Sigmoid colon (tissue), 6 donors: ENCODE measurements at regions not wholly inside any gene's neighbourhood (a gene's known extent, or its start where the extent isn't known, plus 50 kb on each side); places are given as distances from the start of the nearest gene placed in this dataset.

Experiments used
- DNase-seq: peaks from one replicate; pipeline ENCODE4 v3.0.0-alpha.2; 2019
- H3K27ac ChIP-seq, 4 donors: fragments of 200-600 bp; sonication (generic); one replicate each; pipeline ENCODE4 v1.5.1; 2016 to 2019; ENCODE audit warnings: mild to moderate bottlenecking in 1 of 4
- H3K27me3 ChIP-seq, 3 donors: fragments of 200-600 bp; sonication (generic); one replicate each; pipeline ENCODE4 v1.5.1; 2019; ENCODE audit warnings: mild to moderate bottlenecking in 1 of 3
- H3K36me3 ChIP-seq, 4 donors: fragments of 200-600 bp; sonication (generic); one replicate each; pipeline ENCODE4 v1.5.1; 2016 to 2019
- H3K4me1 ChIP-seq, 4 donors: fragments of 200-600 bp; sonication (generic); one replicate each; pipeline ENCODE4 v1.5.1; 2017 to 2019
- H3K4me3 ChIP-seq, 4 donors: fragments of 200-600 bp; sonication (generic); one replicate each; pipeline ENCODE4 v1.5.1; 2017 to 2019; ENCODE audit warnings: mild to moderate bottlenecking in 2 of 4, moderate library complexity in 1 of 4
- H3K9me3 ChIP-seq, 4 donors: fragments of 200-600 bp in 3 of 4; sonication (generic) in 3 of 4; one replicate each; pipeline versions ENCODE4 v1.5.1 to v1.6.1; 2013 to 2019
- EP300 ChIP-seq, 4 donors: sonication (generic); formaldehyde crosslinking; IDR thresholded peaks; one replicate each; pipeline ENCODE4 v1.6.1; 2017; ENCODE audit warnings: antibody characterized with exemption in 4 of 4
- POLR2A ChIP-seq, 2 donors: fragments of 450-650 bp; IDR thresholded peaks; one replicate each; pipeline ENCODE4 v1.6.1; 2016; ENCODE audit warnings: antibody characterized with exemption in 2 of 2, mild to moderate bottlenecking in 2 of 2, moderate library complexity in 2 of 2
- POLR2AphosphoS5 ChIP-seq, 4 donors: sonication (generic); formaldehyde crosslinking; IDR thresholded peaks; one replicate each; pipeline ENCODE4 v1.6.1; 2017; ENCODE audit warnings: antibody characterized with exemption in 4 of 4
- WGBS, 2 donors: extraction: QIAGEN DNeasy Blood & Tissue Kit; methylation state at CpG; one replicate each; pipeline ENCODE4 v1.1.7; 2013; 5-methylcytosine and 5-hydroxymethylcytosine counted together
- intact Hi-C: fragments of 100-400 bp; cut with DNase I; formaldehyde crosslinking; loops from one replicate; pipeline ENCODE4 v1.15.1; 2023
- TF ChIP-seq, protein P1 (sequence below), 4 experiments: fragments of 450-650 bp in 3 of 4; fragments of 200-600 bp in 1 of 4; IDR thresholded peaks; one replicate each; pipeline ENCODE4 v1.5.1; 2016 to 2019; ENCODE audit warnings: antibody characterized with exemption in 4 of 4, mild to moderate bottlenecking in 3 of 4, moderate library complexity in 2 of 4
- donor health status: healthy with polysubstance abuse.
- donor health status: healthy.

DNA sequence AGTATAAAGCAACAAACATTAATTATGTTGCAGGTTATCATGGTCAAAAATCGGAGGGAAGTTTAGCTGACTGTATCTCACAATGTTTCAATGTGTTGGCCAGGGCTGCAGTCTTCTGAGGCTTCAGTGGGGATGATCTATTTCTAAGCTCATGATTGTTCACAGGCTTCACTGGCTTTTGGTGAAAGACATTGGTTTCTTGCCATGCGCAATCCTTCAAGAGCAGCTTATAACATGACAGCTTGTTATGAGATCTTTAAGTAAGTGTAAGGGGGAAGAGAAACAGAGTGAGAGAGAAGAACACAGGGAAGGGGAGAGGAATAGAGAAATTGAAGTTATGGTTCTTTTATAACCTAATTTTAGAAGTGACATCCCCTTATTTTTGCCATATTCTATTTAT is 385.9 kb upstream of the CHD1 start:
- no peak for DNase-seq
- H3K4me3 ChIP-seq: no peak overlapping the region
- no peaks in the 10 kb centered on the region for H3K9me3 ChIP-seq
- WGBS, 2 donors: 74 to 76% methylated on average over 2 of the region's 2 CpGs
- H3K4me1 ChIP-seq: peaks cover 0 to 13% (median 8%) of the 10 kb centered on the region in 4 donors
- no peaks in the 10 kb centered on the region for H3K27me3 ChIP-seq
- TF ChIP-seq, protein P1, sequence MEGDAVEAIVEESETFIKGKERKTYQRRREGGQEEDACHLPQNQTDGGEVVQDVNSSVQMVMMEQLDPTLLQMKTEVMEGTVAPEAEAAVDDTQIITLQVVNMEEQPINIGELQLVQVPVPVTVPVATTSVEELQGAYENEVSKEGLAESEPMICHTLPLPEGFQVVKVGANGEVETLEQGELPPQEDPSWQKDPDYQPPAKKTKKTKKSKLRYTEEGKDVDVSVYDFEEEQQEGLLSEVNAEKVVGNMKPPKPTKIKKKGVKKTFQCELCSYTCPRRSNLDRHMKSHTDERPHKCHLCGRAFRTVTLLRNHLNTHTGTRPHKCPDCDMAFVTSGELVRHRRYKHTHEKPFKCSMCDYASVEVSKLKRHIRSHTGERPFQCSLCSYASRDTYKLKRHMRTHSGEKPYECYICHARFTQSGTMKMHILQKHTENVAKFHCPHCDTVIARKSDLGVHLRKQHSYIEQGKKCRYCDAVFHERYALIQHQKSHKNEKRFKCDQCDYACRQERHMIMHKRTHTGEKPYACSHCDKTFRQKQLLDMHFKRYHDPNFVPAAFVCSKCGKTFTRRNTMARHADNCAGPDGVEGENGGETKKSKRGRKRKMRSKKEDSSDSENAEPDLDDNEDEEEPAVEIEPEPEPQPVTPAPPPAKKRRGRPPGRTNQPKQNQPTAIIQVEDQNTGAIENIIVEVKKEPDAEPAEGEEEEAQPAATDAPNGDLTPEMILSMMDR (IDR thresholded peaks at IDR 0.05): no peak
- TF ChIP-seq POLR2AphosphoS5 (IDR thresholded peaks at IDR 0.05) (no peak), POLR2A (IDR thresholded peaks at IDR 0.05) (no peak), EP300 (IDR thresholded peaks at IDR 0.05) (no peak)
- H3K27ac ChIP-seq: no peak overlapping the region
- H3K36me3 ChIP-seq: no peaks in the 10 kb centered on the region
- intact Hi-C loops: no loop called here

DNA sequence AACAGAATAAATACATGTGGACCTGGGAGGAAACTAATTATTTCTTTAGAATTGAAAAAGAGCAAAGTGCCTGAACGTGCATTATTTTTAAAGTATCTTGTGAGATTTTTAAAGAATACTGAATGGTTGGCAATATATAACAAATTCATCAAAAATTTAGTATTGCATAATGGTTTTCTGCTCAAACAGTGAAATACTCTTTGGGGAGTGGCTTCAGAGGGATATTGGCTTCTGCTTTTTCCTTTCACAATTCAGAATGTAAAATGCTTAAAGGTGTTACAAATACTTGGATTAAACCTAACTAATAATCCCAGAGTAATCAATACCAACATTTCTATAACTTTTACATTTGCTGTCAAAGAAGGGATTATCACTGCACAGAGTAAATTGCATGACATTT is 379.3 kb upstream of the CHD1 start:
- TF ChIP-seq, protein P1 (IDR thresholded peaks at IDR 0.05): no peak
- TF ChIP-seq POLR2AphosphoS5 (IDR thresholded peaks at IDR 0.05) (no peak), EP300 (IDR thresholded peaks at IDR 0.05) (no peak), POLR2A (IDR thresholded peaks at IDR 0.05) (no peak)
- Histone ChIP-seq H3K4me1 (no peaks in the 10 kb centered on the region), H3K4me3 (no peak overlapping the region), H3K36me3 (no peaks in the 10 kb centered on the region), H3K27ac (no peak overlapping the region), H3K9me3 (no peaks in the 10 kb centered on the region), H3K27me3 (no peaks in the 10 kb centered on the region)
- DNase-seq: no peak
- intact Hi-C loops: no loop called here
- 27 to 59% methylated on average over 1 of the region's 1 CpG for WGBS, 2 donors

DNA sequence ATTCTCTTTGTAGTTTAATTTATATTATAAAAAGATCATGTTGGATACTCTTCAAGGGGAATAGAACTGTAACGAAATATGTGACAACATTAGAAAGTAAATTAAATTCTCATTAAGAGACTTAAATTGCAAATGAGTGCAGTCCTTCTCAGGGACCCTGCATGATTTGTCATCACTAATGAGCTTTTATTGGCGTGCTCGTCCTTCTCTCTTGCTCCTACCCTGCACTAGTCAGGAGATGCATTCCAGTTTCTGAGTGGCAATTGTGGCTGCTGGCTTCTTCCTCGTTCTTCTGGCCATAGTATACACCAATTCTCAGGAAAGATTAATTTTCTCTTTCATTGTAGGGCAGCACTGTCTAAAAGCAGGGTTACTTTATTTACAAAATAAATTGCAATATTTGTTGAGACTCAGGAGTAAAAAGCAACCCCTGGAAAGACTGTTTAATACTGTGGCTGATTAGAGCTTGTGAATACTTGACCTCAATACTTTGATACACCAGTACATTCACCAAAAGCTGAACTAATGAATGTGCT is 376.3 kb upstream of the CHD1 start:
- Histone ChIP-seq H3K4me3 (no peak overlapping the region), H3K4me1 (no peaks in the 10 kb centered on the region), H3K27ac (no peak overlapping the region), H3K9me3 (no peaks in the 10 kb centered on the region), H3K36me3 (no peaks in the 10 kb centered on the region), H3K27me3 (no peaks in the 10 kb centered on the region)
- WGBS, 2 donors: 54 to 63% methylated on average over 4 of the region's 4 CpGs
- TF ChIP-seq POLR2A (IDR thresholded peaks at IDR 0.05): no peak
- no peak for TF ChIP-seq POLR2AphosphoS5 (IDR thresholded peaks at IDR 0.05)
- TF ChIP-seq, protein P1 (IDR thresholded peaks at IDR 0.05): no peak
- TF ChIP-seq EP300 (IDR thresholded peaks at IDR 0.05): no peak
- intact Hi-C loops: no loop called here
- no peak for DNase-seq

DNA sequence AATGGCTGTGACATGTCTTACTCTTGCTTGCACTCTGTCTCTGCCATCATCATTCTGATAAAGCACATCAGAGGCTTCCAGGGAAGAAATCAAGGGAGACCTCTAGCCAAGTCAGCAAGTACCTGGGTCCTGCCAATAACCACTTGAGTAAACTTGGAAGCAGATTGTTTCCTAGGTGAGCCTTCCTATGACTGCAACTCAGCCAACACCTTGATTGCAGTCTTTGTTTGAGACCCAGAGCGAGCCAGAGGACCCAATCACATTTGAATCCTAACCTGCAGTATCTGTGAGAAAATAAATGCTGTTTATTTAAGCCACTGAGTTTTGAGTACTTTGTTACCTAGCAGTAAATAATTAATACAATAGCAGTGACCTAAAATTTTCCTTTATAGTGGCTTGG is 356.8 kb upstream of the CHD1 start:
- no peaks in the 10 kb centered on the region for H3K4me1 ChIP-seq
- no peak for DNase-seq
- intact Hi-C loops: no loop called here
- H3K4me3 ChIP-seq: no peak overlapping the region
- TF ChIP-seq EP300 (IDR thresholded peaks at IDR 0.05): no peak
- TF ChIP-seq, protein P1 (IDR thresholded peaks at IDR 0.05): no peak
- TF ChIP-seq POLR2AphosphoS5 (IDR thresholded peaks at IDR 0.05): no peak
- no peak for TF ChIP-seq POLR2A (IDR thresholded peaks at IDR 0.05)
- no peaks in the 10 kb centered on the region for H3K36me3 ChIP-seq
- no peaks in the 10 kb centered on the region for H3K27me3 ChIP-seq
- H3K9me3 ChIP-seq: no peaks in the 10 kb centered on the region
- WGBS, 2 donors: 21 to 69% methylated on average over 1 of the region's 1 CpG
- H3K27ac ChIP-seq: no peak overlapping the region

DNA sequence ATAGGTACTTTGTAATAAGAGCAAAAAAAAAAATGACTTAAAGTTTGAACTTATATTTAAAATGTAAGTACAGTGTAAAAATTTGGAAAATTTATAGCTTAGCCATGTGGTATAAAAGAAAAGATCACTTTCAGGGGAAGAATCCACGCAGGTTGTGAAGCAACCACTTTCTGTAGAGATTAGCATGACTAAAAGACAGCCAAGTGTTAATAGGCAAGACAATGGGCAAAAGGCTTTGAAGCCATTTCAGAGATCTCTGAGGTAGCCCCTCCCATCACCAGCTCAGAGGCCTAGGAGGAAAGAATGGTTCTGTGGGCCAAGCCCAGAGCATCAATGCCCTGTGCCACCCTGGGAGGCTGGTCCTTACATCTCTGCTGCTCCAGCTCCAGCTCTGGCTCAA is 346.3 kb upstream of the CHD1 start:
- no peaks in the 10 kb centered on the region for H3K27me3 ChIP-seq
- H3K4me1 ChIP-seq: no peaks in the 10 kb centered on the region
- H3K4me3 ChIP-seq: no peak overlapping the region
- intact Hi-C loops: no loop called here
- WGBS, 2 donors: 82 to 85% methylated on average over 1 of the region's 1 CpG
- no peak for DNase-seq
- no peaks in the 10 kb centered on the region for H3K9me3 ChIP-seq
- H3K27ac ChIP-seq: no peak overlapping the region
- H3K36me3 ChIP-seq: no peaks in the 10 kb centered on the region
- TF ChIP-seq POLR2A (IDR thresholded peaks at IDR 0.05) (no peak), EP300 (IDR thresholded peaks at IDR 0.05) (no peak)
